Adrenal gland (tissue), 9 donors: ENCODE measurements at regions not wholly inside any gene's neighbourhood (a gene's known extent, or its start where the extent isn't known, plus 50 kb on each side); places are given as distances from the start of the nearest gene placed in this dataset.

ENCODE experiments used
- DNase-seq, 7 donors: peaks; one replicate each; pipeline ENCODE4 v3.0.0-alpha.2; 2019 to 2020
- H3K27ac ChIP-seq, 5 donors: fragments of 200-600 bp; sonication (generic) in 4 of 5; 1 replicate in 3 of 5; 2 replicates in 2 of 5; pipeline versions ENCODE4 v1.5.1 to v1.8.0; 2016 to 2020; ENCODE audit warnings: mild to moderate bottlenecking in 1 of 5
- H3K27me3 ChIP-seq: fragments of 200-600 bp; 2 replicates; pipeline ENCODE4 v1.8.0; 2021
- H3K36me3 ChIP-seq, 2 donors: fragments of 200-600 bp; replicated peaks in 1 of 2; 1 replicate in 1 of 2; 2 replicates in 1 of 2; pipeline versions ENCODE4 v1.5.1 to v1.8.0; 2018 to 2022
- H3K4me1 ChIP-seq, 2 donors: fragments of 200-600 bp; replicated peaks in 1 of 2; 1 replicate in 1 of 2; 2 replicates in 1 of 2; pipeline versions ENCODE4 v1.5.1 to v1.8.0; 2018 to 2021
- H3K4me3 ChIP-seq, 4 donors: fragments of 200-600 bp; sonication (generic) in 3 of 4; one replicate each; pipeline ENCODE4 v1.5.1; 2016 to 2018
- H3K9me3 ChIP-seq, 3 donors: fragments of 200-600 bp; sonication (generic) in 1 of 3; replicated peaks in 1 of 3; 1 replicate in 2 of 3; 2 replicates in 1 of 3; pipeline versions ENCODE4 v1.5.1 to v1.8.0; 2016 to 2021
- CTCF ChIP-seq, 6 experiments: fragments of 450-650 bp in 4 of 6; fragments of 200-600 bp in 2 of 6; sonication (generic) in 1 of 6; IDR thresholded peaks; 1 replicate in 5 of 6; 2 replicates in 1 of 6; pipeline versions ENCODE4 v1.5.1 to v1.8.0; 2016 to 2021; ENCODE audit warnings: antibody characterized with exemption in 6 of 6, mild to moderate bottlenecking in 2 of 6, moderate library complexity in 1 of 6
- POLR2A ChIP-seq, 2 donors: fragments of 450-650 bp; IDR thresholded peaks; one replicate each; pipeline ENCODE4 v1.6.1; 2017; ENCODE audit warnings: antibody characterized with exemption in 2 of 2, mild to moderate bottlenecking in 2 of 2, moderate library complexity in 1 of 2
- WGBS, 4 donors: extraction: QIAGEN DNeasy Blood & Tissue Kit in 2 of 4; methylation state at CpG; one replicate each; pipeline versions ENCODE4 v1.1.5 to v1.1.7; 2013 to 2017; 5-methylcytosine and 5-hydroxymethylcytosine counted together
- intact Hi-C, 2 donors: fragments of 100-400 bp; cut with DNase I; formaldehyde crosslinking; loops; one replicate each; pipeline versions ENCODE4 v1.14.1 to v1.15.0; 2022 to 2023
- donor health status: healthy with polysubstance abuse.
- donor health status: Bipolar disorder and iron deficiency.
- donor health status: DM: yes; HTN: yes; CAD: no.
- donor health status: DM: no; HTN: no; CAD: no.
- donor health status: DM: no; HTN: no; CAD: no.

DNA sequence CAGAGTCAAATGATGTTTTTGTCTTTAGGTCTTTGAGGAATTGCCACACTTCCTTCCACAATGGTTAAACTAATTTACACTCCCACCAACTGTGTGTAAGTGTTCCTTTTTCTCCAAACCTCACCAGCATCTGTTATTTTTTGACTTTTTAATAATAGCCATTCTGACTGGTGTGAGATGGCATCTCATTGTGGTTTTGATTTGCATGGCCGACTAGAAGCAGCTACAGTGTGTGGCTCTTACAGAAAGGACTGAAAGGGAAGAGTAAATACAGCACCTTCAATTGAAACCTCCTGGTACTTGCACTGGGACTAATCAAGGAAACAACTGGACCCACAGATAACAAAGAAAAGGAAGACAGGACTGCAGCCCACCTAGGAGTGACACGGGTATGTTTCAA lies 668.0 kb upstream of the RGS18 start:
- WGBS, 4 donors, result 46 to 64% (median 62%) methylated on average over 2 of the region's 2 CpGs
- H3K27me3 ChIP-seq, result no peaks in the 10 kb centered on the region
- H3K4me3 ChIP-seq, result no peak overlapping the region
- no peaks in the 10 kb centered on the region for H3K9me3 ChIP-seq
- no peak for DNase-seq
- no peak overlapping the region for H3K27ac ChIP-seq
- intact Hi-C loops, result no loop called here
- no peaks in the 10 kb centered on the region for H3K4me1 ChIP-seq
- H3K36me3 ChIP-seq, result no peaks in the 10 kb centered on the region
- TF ChIP-seq POLR2A (IDR thresholded peaks at IDR 0.05) (no peak), CTCF (IDR thresholded peaks at IDR 0.05) (no peak)

GRCh38 chr1:191495040-191495439 lies 663.2 kb upstream of the RGS18 start:
- no peaks in the 10 kb centered on the region for H3K27me3 ChIP-seq
- no peaks in the 10 kb centered on the region for H3K36me3 ChIP-seq
- TF ChIP-seq CTCF (IDR thresholded peaks at IDR 0.05), result no peak
- no peak for TF ChIP-seq POLR2A (IDR thresholded peaks at IDR 0.05)
- no peaks in the 10 kb centered on the region for H3K4me1 ChIP-seq
- no peak for DNase-seq
- H3K27ac ChIP-seq, result no peak overlapping the region
- 80 to 83% (median 82%) methylated on average over 2 of the region's 2 CpGs for WGBS, 4 donors
- no peaks in the 10 kb centered on the region for H3K9me3 ChIP-seq
- H3K4me3 ChIP-seq, result no peak overlapping the region
- intact Hi-C loops, result no loop called here

DNA sequence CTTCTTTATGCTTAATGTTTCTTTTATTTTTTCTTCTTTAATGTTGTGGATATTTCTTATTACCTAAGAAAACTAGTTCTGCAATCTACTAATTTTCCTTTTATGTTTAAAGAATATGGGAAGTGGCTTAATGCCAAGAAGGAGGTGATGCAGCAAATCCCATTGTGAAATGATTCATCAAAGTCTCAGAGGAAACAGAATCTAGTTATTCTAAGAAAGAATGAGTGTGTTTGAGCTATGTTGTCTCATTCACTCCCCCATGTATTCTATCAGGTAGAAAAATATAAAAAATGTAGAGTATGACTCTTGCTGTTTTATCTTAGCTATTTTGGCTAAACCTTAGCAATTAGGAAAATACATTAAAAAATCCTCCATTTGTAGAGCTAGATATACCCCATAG lies 659.9 kb upstream of the RGS18 start:
- DNase-seq, result no peak
- H3K36me3 ChIP-seq, result no peaks in the 10 kb centered on the region
- H3K27me3 ChIP-seq, result no peaks in the 10 kb centered on the region
- H3K27ac ChIP-seq, result no peak overlapping the region
- H3K4me1 ChIP-seq, result no peaks in the 10 kb centered on the region
- no peaks in the 10 kb centered on the region for H3K9me3 ChIP-seq
- H3K4me3 ChIP-seq, result no peak overlapping the region
- intact Hi-C loops, result no loop called here
- TF ChIP-seq CTCF (IDR thresholded peaks at IDR 0.05), result no peak
- TF ChIP-seq POLR2A (IDR thresholded peaks at IDR 0.05), result no peak

- no peak for TF ChIP-seq POLR2A (IDR thresholded peaks at IDR 0.05)
- no peak for TF ChIP-seq CTCF (IDR thresholded peaks at IDR 0.05)
- Histone ChIP-seq H3K9me3 (no peaks in the 10 kb centered on the region), H3K36me3 (no peaks in the 10 kb centered on the region), H3K27me3 (no peaks in the 10 kb centered on the region), H3K4me1 (no peaks in the 10 kb centered on the region), H3K4me3 (no peak overlapping the region), H3K27ac (no peak overlapping the region)
- 75 to 79% (median 77%) methylated on average over 3 of the region's 3 CpGs for WGBS, 4 donors
- DNase-seq, result no peak
- intact Hi-C loops, result no loop called here
These were observed 659.4 kb upstream of the RGS18 start for GRCh38 chr1:191498825-191499224.
